Gastroesophageal sphincter (tissue), 4 donors: ENCODE measurements at regions not wholly inside any gene's neighbourhood (a gene's known extent, or its start where the extent isn't known, plus 50 kb on each side); places are given as distances from the start of the nearest gene placed in this dataset.

Source experiments
- ATAC-seq: fragments of 150-250 bp; one replicate; pipeline ENCODE4 v1.9.1; 2016; ENCODE audit warnings: mild to moderate bottlenecking, moderate library complexity
- H3K27ac ChIP-seq, 4 donors: fragments of 200-600 bp; sonication (generic) in 3 of 4; 1 replicate in 3 of 4; 2 replicates in 1 of 4; pipeline ENCODE4 v1.5.1; 2016 to 2019
- H3K27me3 ChIP-seq: fragments of 200-600 bp; sonication (generic); one replicate; pipeline ENCODE4 v1.5.1; 2019
- H3K36me3 ChIP-seq, 2 donors: fragments of 200-600 bp; sonication (generic); one replicate each; pipeline ENCODE4 v1.5.1; 2019; ENCODE audit warnings: control low read depth in 1 of 2
- H3K4me1 ChIP-seq, 3 donors: fragments of 200-600 bp; sonication (generic); 1 replicate in 2 of 3; 2 replicates in 1 of 3; pipeline ENCODE4 v1.5.1; 2016 to 2019; ENCODE audit warnings: control low read depth in 2 of 3
- H3K4me3 ChIP-seq, 2 donors: fragments of 200-600 bp; sonication (generic); one replicate each; pipeline ENCODE4 v1.5.1; 2019; ENCODE audit warnings: mild to moderate bottlenecking in 1 of 2, moderate library complexity in 1 of 2
- H3K9me3 ChIP-seq, 3 donors: fragments of 200-600 bp; sonication (generic); one replicate each; pipeline ENCODE4 v1.5.1; 2017 to 2019; ENCODE audit warnings: control low read depth in 2 of 3
- EP300 ChIP-seq: sonication (generic); formaldehyde crosslinking; IDR thresholded peaks from one replicate; pipeline ENCODE4 v1.6.1; 2017; ENCODE audit warnings: antibody characterized with exemption, mild to moderate bottlenecking
- POLR2A ChIP-seq, 2 donors: fragments of 450-650 bp; IDR thresholded peaks; one replicate each; pipeline ENCODE4 v1.6.1; 2017; ENCODE audit warnings: antibody characterized with exemption in 2 of 2, mild to moderate bottlenecking in 2 of 2, moderate library complexity in 1 of 2
- POLR2AphosphoS5 ChIP-seq: sonication (generic); formaldehyde crosslinking; IDR thresholded peaks from one replicate; pipeline ENCODE4 v1.6.1; 2017; ENCODE audit warnings: antibody characterized with exemption
- WGBS, 2 donors: methylation state at CpG; one replicate each; pipeline ENCODE4 v1.1.5; 2018; ENCODE audit warnings: low coverage in 1 of 2; 5-methylcytosine and 5-hydroxymethylcytosine counted together
- TF ChIP-seq, protein P1 (sequence below), 4 experiments: fragments of 200-600 bp in 2 of 4; fragments of 450-650 bp in 2 of 4; sonication (generic) in 1 of 4; IDR thresholded peaks; one replicate each; pipeline ENCODE4 v1.5.1; 2017 to 2019; ENCODE audit warnings: antibody characterized with exemption in 4 of 4, mild to moderate bottlenecking in 2 of 4, moderate library complexity in 2 of 4

DNA sequence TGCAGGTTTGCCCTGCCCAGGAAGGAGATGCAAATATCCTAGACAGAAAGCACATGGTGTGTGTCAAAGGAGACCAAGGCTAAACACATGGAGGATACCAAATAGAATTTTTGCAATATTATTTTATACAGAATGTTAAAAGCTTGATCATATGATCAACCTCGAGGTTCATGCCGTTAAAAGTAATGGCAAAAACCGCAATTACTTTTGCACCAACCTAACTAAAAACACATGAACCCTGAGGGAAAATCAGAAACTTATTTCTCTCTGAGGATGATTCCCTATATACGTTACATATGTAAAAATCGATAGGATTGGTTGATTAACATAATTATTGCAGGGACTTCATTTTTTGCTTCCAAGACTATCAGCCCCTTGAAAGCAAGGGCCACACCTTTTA is 88.1 kb downstream of the MZT1 start:
- no peaks in the 10 kb centered on the region for H3K4me1 ChIP-seq
- no peaks in the 10 kb centered on the region for H3K36me3 ChIP-seq
- WGBS, 2 donors: 89 to 93% methylated on average over 5 of the region's 5 CpGs
- no peaks in the 10 kb centered on the region for H3K9me3 ChIP-seq
- TF ChIP-seq POLR2A (IDR thresholded peaks at IDR 0.05) (no peak), EP300 (no peak), POLR2AphosphoS5 (no peak)
- TF ChIP-seq, protein P1, sequence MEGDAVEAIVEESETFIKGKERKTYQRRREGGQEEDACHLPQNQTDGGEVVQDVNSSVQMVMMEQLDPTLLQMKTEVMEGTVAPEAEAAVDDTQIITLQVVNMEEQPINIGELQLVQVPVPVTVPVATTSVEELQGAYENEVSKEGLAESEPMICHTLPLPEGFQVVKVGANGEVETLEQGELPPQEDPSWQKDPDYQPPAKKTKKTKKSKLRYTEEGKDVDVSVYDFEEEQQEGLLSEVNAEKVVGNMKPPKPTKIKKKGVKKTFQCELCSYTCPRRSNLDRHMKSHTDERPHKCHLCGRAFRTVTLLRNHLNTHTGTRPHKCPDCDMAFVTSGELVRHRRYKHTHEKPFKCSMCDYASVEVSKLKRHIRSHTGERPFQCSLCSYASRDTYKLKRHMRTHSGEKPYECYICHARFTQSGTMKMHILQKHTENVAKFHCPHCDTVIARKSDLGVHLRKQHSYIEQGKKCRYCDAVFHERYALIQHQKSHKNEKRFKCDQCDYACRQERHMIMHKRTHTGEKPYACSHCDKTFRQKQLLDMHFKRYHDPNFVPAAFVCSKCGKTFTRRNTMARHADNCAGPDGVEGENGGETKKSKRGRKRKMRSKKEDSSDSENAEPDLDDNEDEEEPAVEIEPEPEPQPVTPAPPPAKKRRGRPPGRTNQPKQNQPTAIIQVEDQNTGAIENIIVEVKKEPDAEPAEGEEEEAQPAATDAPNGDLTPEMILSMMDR (IDR thresholded peaks at IDR 0.05): no peak
- no peak overlapping the region for H3K27ac ChIP-seq
- ATAC-seq: no peak
- H3K4me3 ChIP-seq: no peak overlapping the region
- no peaks in the 10 kb centered on the region for H3K27me3 ChIP-seq

DNA sequence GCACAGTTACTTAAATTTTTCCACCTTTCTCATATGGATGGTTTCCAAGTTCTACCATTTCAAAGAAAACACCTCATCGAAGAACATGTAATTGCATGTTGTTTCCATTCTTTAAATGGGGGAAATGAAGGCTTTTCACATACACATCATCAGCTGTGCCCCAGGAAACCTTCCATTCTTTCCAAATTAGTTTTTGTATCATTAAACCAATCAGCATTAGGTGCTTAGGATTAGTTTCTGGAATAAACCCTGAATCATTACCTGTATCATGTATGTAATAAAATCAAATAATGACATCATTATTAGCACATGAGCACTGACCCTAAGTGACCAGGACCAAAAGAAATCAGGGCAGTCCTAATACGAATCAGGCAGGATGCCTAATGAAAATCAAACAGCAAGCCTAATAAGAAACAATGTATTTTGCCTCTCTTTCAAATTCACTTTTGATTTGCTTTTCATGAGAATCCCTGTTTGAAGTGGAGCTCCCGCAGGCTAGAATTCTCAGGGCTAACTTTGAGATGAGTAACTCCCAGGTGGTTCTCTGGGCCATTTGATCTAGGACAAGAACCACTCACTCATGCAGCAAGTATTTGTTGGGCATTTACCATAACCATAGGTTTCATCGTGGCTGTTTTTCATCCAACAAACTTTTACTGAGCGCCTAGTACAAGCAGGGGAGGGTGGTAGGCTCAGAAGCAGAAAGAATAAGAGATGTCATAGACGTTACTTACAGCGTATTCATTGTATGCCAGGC is 89.2 kb downstream of the MZT1 start:
- H3K9me3 ChIP-seq: no peaks in the 10 kb centered on the region
- H3K27me3 ChIP-seq: no peaks in the 10 kb centered on the region
- no peak overlapping the region for H3K4me3 ChIP-seq
- TF ChIP-seq POLR2AphosphoS5 (no peak), POLR2A (IDR thresholded peaks at IDR 0.05) (no peak), EP300 (no peak)
- TF ChIP-seq, protein P1 (IDR thresholded peaks at IDR 0.05): no peak
- H3K36me3 ChIP-seq: no peaks in the 10 kb centered on the region
- no peak overlapping the region for H3K27ac ChIP-seq
- ATAC-seq: no peak
- WGBS, 2 donors: 67 to 82% methylated on average over 7 of the region's 7 CpGs
- H3K4me1 ChIP-seq: no peaks in the 10 kb centered on the region

DNA sequence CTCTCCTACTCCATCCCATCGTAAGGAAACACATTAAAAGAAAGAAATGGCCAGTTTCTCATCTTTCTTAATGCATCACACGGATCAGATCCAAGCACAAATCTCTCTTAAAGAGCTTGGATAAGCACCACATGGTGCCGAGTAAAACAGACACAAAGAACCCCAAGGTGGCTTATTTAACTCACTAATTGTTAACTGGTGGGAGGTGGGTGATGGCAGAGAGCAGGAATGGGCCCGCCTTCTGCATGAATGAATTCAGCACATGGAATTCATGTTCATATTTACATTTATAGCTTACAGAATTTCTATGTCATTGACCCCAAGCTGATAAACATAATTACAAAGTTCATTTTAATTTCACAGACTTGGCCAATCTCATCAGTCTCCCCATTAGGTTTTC is 89.9 kb downstream of the MZT1 start:
- TF ChIP-seq EP300 (no peak), POLR2AphosphoS5 (no peak), POLR2A (IDR thresholded peaks at IDR 0.05) (no peak)
- TF ChIP-seq, protein P1 (IDR thresholded peaks at IDR 0.05): no peak
- H3K4me1 ChIP-seq: no peaks in the 10 kb centered on the region
- H3K27me3 ChIP-seq: no peaks in the 10 kb centered on the region
- 58 to 63% methylated on average over 4 of the region's 4 CpGs for WGBS, 2 donors
- H3K9me3 ChIP-seq: no peaks in the 10 kb centered on the region
- H3K4me3 ChIP-seq: no peak overlapping the region
- no peak for ATAC-seq
- H3K27ac ChIP-seq: no peak overlapping the region
- no peaks in the 10 kb centered on the region for H3K36me3 ChIP-seq

DNA sequence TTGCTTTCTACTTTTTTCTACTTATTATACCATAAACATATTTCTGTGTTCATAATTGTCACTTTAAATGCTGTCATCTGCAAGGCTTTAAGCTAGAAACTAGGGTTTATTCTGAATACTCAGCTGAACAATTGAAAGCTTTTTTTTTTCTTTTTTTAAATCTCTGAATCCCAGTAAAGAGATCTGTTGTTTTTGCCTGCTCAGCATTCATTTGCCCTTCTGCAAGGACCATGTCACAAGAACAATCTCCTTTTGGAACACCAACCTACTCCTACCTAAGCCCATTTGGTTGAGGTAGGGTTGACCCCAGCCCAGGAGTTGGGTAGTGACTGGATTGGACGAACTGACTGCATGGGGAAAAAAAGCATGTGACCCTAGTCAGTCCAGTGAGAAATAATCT is 92.6 kb downstream of the MZT1 start:
- ATAC-seq: no peak
- Histone ChIP-seq H3K36me3 (no peaks in the 10 kb centered on the region), H3K4me1 (no peaks in the 10 kb centered on the region), H3K27me3 (no peaks in the 10 kb centered on the region), H3K9me3 (no peaks in the 10 kb centered on the region), H3K27ac (no peak overlapping the region), H3K4me3 (no peak overlapping the region)
- TF ChIP-seq EP300 (no peak), POLR2AphosphoS5 (no peak), POLR2A (IDR thresholded peaks at IDR 0.05) (no peak)
- TF ChIP-seq, protein P1 (IDR thresholded peaks at IDR 0.05): no peak
- 86% methylated on average over 1 of the region's 1 CpG; no CpG with 5 or more reads in 1 of the 2 donors for WGBS, 2 donors

DNA sequence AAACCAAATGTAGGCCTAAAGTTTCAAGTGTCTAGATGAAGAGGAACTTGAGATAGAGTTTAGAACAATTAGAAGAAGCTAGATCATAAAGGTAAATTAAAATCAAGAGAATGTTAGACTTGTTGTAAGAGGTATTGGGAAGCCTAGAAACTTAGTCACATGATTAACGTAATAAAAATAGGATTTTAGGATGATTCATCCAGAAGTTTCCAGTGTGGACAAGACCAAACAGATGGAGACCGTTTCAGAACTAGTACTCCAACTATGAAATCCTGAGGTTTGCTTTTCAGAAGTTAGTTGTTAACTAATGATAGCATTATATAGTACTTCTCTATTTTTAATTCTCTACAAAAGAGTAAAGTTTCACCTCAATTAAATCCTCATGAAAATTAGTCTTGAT is 104.9 kb downstream of the MZT1 start:
- Histone ChIP-seq H3K4me1 (no peaks in the 10 kb centered on the region), H3K27ac (no peak overlapping the region), H3K27me3 (no peaks in the 10 kb centered on the region), H3K4me3 (no peak overlapping the region), H3K36me3 (no peaks in the 10 kb centered on the region), H3K9me3 (no peaks in the 10 kb centered on the region)
- no peak for ATAC-seq
- no peak for TF ChIP-seq EP300
- WGBS, 2 donors: 72 to 76% methylated on average over 2 of the region's 2 CpGs
